DMS153 treated with DMSO at 0.1 percent for 48 hours (cell line): ENCODE measurements at regions not wholly inside any gene's neighbourhood (a gene's known extent, or its start where the extent isn't known, plus 50 kb on each side); places are given as distances from the start of the nearest gene placed in this dataset.
"Not testable (repeated sequence)": the region's sequence is repeated elsewhere in the genome, so short reads cannot be mapped to it uniquely, and the experiment has no call there.

ENCODE experiments used
- DNase-seq: peaks from one replicate; lab custom pipeline; 2025; ENCODE audit not compliant: unreplicated experiment; lab: John Stamatoyannopoulos, UW

- not testable (repeated sequence) for DNase-seq
These were observed 268.6 kb upstream of the SATB1 start for GRCh38 chr3:18693588-18694329.

- no peak for DNase-seq
These were observed 262.1 kb upstream of the SATB1 start for GRCh38 chr3:18687286-18687685.

GRCh38 chr3:18683900-18684299, 258.8 kb upstream of the SATB1 start:
- no peak for DNase-seq

- DNase-seq, result no peak
These were observed 256.7 kb upstream of the SATB1 start for GRCh38 chr3:18681818-18682345.

DNA sequence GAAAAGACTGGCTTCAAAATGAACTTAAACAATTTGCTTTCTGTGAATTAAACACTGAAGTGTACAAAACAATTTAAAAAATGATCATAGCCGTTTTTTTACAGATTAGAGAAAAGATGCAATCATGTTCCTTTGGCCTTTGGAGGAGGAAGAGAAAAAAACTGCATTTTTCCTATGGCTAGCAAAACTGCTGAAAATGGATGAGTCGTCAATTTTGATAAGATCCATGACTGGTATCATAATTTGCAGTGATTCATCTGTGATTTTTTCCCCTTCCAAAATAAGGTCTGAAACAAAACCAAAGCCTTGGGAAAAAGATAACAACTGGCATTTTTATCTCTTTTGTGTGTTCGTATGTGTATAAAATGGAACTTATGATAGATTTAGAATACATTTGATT, 255.6 kb upstream of the SATB1 start:
- DNase-seq, result no peak

DNA sequence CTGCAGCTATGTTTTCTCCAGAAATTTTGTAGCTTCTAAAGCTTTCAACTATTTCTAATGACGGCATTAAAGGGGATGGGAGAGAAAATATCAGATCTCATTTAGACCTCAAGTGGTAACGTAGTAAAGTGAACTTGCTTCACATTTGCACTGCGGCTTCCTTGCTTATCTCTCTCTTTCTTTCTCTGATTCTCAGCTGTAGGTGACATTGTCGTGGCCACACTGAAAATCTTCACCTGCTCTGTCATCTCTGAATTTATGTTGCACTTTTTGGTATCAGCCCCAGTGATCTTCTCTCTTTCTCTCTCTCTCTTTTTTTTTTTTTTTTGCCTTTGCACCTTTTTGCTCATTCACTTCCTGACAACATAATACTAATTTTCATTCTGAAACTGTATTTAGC, 254.1 kb upstream of the SATB1 start:
- no peak for DNase-seq

GRCh38 chr3:18675197-18675596, 250.1 kb upstream of the SATB1 start:
- DNase-seq, result no peak

GRCh38 chr3:18672561-18672960, 247.4 kb upstream of the SATB1 start:
- no peak for DNase-seq

DNA sequence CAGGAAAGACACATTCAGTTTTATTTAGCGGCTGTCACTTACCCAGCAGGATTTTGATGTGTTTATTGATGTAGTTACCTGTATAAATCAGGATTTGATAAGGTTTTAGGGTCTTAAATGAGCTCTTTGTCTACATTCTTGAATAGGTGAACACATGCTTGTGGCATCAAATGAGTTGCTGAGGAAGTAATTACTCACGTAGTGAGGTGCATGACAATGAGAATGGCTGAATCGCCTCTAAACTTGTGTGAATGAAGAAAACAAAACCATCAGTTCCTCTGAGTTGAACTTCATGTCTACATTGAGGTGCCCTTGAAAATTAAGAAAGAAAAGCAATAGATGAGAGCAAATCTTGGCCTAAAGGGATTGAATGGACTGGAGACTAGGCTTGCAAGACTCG, 245.6 kb upstream of the SATB1 start:
- DNase-seq, result no peak

DNA sequence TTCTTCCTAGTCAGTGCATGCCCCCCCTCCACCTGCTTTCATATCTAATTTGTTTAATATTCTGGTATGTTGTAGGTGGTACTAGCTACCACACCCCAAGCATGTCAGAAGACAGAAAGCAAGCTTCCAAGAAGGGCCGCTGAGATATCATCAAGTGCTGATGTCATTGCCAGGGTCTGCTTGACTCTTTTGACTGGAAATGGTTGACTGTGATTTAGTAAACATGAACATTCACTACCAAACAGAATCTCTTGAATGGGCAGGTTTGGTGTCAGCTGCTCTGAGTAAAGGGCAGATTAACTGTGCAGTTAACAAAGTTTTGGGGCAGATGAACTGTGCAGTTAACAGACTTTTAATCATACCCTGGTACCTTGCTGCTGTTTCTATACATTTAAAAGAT, 244.2 kb upstream of the SATB1 start:
- DNase-seq, result no peak

- DNase-seq, result no peak
These were observed 242.4 kb upstream of the SATB1 start for GRCh38 chr3:18667552-18667951.

- DNase-seq, result no peak
These were observed 241.5 kb upstream of the SATB1 start for GRCh38 chr3:18666655-18667054.

- no peak for DNase-seq
These were observed 234.9 kb upstream of the SATB1 start for GRCh38 chr3:18660059-18660458.

DNA sequence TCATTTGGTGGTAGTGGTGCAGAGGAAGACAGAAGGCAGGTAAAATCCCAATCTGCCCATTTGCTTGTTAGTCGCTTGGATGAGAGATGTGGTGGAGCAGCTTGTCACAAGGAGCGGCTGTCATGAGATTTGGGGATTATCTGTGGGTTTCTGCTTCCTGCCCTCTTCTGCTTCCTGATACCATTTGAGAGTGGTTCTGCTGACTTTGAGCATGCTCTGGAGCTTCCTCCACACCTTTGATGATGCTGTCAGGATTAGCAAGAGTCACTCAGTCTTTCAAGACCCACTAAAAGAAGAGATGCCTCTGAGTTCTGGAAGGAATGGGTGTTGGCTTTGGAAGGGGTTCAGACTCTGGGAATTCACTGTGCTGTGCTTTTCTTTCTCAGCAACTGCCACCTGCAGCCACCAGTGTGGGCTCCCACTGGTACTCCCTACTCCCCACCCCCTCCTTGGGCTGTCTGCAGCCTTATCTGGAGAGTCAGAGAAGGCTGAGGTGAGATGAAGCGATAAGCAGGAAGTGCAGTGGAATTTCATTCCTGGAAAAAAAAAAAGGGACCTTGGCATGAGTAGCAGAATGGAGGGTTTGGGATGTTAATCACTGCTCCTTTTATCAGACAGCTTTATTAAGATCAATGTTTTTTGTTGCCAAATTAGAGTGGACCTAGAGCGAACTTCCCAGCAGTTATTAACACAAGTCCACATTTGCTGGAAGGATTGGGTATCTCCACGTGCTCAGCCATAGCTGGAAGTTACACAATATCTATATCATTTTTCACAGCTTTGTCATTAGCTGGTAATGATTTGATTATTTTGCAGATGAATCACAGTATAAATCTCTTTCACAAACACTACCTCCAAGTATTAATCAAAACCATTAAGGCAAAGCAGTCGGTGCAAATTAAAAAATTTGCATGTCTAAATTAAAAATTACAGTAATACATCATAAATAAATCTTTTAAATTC, 233.0 kb upstream of the SATB1 start:
- DNase-seq, result no peak

DNA sequence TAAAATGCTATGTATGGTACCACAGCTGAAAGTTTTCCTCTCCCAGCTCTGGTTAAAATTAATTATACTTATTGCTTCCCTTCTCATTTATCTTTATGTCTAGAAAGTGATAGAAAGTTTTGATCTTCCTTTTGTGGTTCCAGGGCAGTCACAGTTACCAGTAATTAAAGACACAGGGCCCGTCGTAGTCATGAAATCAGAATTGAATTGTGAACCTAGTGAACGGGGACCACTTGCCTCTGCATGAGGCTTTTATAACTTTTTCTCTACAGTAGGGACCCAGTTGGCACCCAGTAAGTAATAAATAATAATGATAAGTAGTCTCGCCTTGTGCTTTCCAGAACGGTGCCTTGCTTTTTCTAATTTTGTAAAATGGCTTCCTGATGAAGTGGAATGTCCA, 231.7 kb upstream of the SATB1 start:
- DNase-seq, result no peak

DNA sequence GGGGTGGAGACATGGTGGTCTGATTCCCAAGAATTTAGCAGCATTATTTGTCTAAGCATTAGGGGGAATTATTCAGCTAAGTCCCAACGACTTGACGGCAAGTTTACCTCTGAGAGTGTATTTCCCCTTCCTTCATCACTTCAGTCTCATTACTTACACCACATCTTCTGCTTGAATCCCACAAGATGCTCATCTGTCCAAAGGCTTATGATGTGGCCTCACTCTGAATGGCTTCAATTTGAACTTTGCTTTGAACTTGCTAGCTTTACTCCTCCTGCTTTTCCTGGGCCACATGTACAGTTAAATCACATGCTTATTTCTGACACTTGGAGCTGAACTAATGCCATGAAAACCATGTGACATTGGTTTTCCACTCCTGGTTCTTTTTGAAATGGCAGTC, 231.3 kb upstream of the SATB1 start:
- no peak for DNase-seq

DNA sequence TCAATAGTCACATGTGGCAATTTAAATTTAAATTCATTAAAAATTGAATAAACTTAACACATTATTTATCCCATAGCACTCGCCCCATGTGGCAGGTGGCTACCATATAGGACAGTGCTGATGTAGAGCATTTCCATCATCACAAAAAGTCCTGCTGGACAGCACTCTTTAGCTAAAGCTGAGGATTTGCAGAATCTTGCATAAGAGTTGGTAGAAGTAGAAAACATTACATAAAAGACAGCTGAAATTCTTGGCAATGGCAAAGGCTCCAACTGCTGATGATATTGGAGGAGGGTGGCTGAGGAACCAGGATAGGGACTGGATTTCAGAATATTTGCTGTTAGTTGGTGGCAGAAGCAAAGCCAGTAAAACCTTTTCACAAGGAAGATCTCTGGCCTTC, 230.7 kb upstream of the SATB1 start:
- no peak for DNase-seq

DNA sequence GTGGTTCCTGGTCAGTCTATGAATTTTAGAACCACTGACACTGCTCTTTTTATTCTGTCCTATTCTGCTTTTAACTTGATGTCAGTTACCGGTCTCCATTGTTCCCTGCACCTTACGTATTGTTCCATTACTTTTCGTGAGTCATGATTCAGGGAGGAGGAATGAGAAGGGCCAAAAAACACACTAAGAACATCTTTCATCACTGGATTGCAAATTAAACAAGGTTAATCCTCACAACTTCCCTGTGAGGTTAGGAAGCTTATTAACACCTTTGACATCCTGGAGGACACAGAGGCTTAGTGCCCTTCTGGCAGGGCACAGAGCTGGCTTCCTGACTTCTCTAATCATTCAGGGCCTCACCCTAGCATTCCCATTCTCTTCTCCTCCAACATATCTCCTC, 227.6 kb upstream of the SATB1 start:
- DNase-seq, result no peak

GRCh38 chr3:18650731-18651130, 225.6 kb upstream of the SATB1 start:
- DNase-seq, result no peak

- no peak for DNase-seq
These were observed 224.7 kb upstream of the SATB1 start for GRCh38 chr3:18649666-18650363.

GRCh38 chr3:18648868-18649462, 223.8 kb upstream of the SATB1 start:
- DNase-seq, result no peak
